Heart left ventricle (tissue), 16 donors: ENCODE measurements at regions not wholly inside any gene's neighbourhood (a gene's known extent, or its start where the extent isn't known, plus 50 kb on each side); places are given as distances from the start of the nearest gene placed in this dataset.

Experiments
- ATAC-seq, 4 donors: fragments of 200-7000 bp; cut with Tn5 transposase; one replicate each; pipeline ENCODE4 v1.9.1; 2020 to 2022; ENCODE audit warnings: moderate library complexity in 4 of 4, mild to moderate bottlenecking in 3 of 4, moderate number of reproducible peaks in 1 of 4
- DNase-seq, 5 donors: peaks; one replicate each; pipeline ENCODE4 v3.0.0-alpha.2; 2020
- H3K27ac ChIP-seq, 12 donors: fragments of 200-600 bp; sonication (generic) in 4 of 12; one replicate each; pipeline versions ENCODE4 v1.5.0 to v1.8.0; 2016 to 2022; ENCODE audit warnings: mild to moderate bottlenecking in 2 of 12
- H3K27me3 ChIP-seq, 9 donors: fragments of 200-600 bp; sonication (generic) in 2 of 9; one replicate each; pipeline versions ENCODE4 v1.5.1 to v1.8.0; 2016 to 2022; ENCODE audit warnings: mild to moderate bottlenecking in 3 of 9
- H3K36me3 ChIP-seq, 9 donors: fragments of 200-600 bp; sonication (generic) in 2 of 9; one replicate each; pipeline versions ENCODE4 v1.5.0 to v1.8.0; 2018 to 2022; ENCODE audit warnings: mild to moderate bottlenecking in 2 of 9
- H3K4me1 ChIP-seq, 12 donors: fragments of 200-600 bp; sonication (generic) in 4 of 12; one replicate each; pipeline versions ENCODE4 v1.5.0 to v1.8.0; 2016 to 2022; ENCODE audit warnings: mild to moderate bottlenecking in 3 of 12
- H3K4me3 ChIP-seq, 12 donors: fragments of 200-600 bp; sonication (generic) in 4 of 12; one replicate each; pipeline versions ENCODE4 v1.5.0 to v1.8.0; 2017 to 2022; ENCODE audit warnings: mild to moderate bottlenecking in 9 of 12, moderate library complexity in 4 of 12
- H3K9me3 ChIP-seq, 12 donors: fragments of 200-600 bp; sonication (generic) in 4 of 12; one replicate each; pipeline versions ENCODE4 v1.5.0 to v1.8.0; 2016 to 2022; ENCODE audit warnings: mild to moderate bottlenecking in 1 of 12
- POLR2A ChIP-seq, 2 donors: fragments of 450-650 bp; IDR thresholded peaks; one replicate each; pipeline ENCODE4 v1.6.1; 2017; ENCODE audit warnings: antibody characterized with exemption in 2 of 2, mild to moderate bottlenecking in 2 of 2, moderate library complexity in 2 of 2
- WGBS, 4 donors: extraction: QIAGEN DNeasy Blood & Tissue Kit in 2 of 4; methylation state at CpG; one replicate each; pipeline versions ENCODE4 v1.1.5 to v1.1.7; 2013 to 2018; 5-methylcytosine and 5-hydroxymethylcytosine counted together
- intact Hi-C, 10 donors: fragments of 100-400 bp; cut with DNase I; formaldehyde crosslinking; loops; one replicate each; pipeline versions ENCODE4 v1.11.1 to v1.14.2; 2022
- TF ChIP-seq, protein P1 (sequence below), 12 donors: fragments of 200-600 bp; sonication (generic) in 4 of 12; IDR thresholded peaks; one replicate each; pipeline versions ENCODE4 v1.5.0 to v1.8.0; 2018 to 2022; ENCODE audit warnings: antibody characterized with exemption in 12 of 12, mild to moderate bottlenecking in 5 of 12
- donor health status: ischemic (EF 13 %, LVEDD 7.1; RV severe dilation, severe dysfunction).
- donor health status: healthy with polysubstance abuse.
- donor health status: DM: no; HTN: yes; CAD: no.
- donor health status: DM: no; HTN: no; CAD: no.
- donor health status: ischemic (EF 25% LVEDD 6.9; RV normal size, moderate dysfunction).
- donor health status: ischemic (EF 25% LVEDD 5.7; RV mildly dilated, moderate dysfunction).
- donor health status: healthy.
- donor health status: DM: yes; HTN: yes; CAD: no.
- donor health status: ischemic (EF 35%, LVEDD 5.7; RV mildly dilated, moderate dysfunction).
- donor health status: nonischemic (EF 11% LVEDD 7.7; RV severe dilation, severe dysfunction).
- donor health status: DM: yes; HTN: yes; CAD: no.
- donor health status: PGD.
- donor health status: ischemic (EF 29% LVEDD 5.4; RV normal size, mild dysfunction).
- donor health status: nonischemic (EF 23%, LVEDD 6.1; RV moderate dilation, normal function).

DNA sequence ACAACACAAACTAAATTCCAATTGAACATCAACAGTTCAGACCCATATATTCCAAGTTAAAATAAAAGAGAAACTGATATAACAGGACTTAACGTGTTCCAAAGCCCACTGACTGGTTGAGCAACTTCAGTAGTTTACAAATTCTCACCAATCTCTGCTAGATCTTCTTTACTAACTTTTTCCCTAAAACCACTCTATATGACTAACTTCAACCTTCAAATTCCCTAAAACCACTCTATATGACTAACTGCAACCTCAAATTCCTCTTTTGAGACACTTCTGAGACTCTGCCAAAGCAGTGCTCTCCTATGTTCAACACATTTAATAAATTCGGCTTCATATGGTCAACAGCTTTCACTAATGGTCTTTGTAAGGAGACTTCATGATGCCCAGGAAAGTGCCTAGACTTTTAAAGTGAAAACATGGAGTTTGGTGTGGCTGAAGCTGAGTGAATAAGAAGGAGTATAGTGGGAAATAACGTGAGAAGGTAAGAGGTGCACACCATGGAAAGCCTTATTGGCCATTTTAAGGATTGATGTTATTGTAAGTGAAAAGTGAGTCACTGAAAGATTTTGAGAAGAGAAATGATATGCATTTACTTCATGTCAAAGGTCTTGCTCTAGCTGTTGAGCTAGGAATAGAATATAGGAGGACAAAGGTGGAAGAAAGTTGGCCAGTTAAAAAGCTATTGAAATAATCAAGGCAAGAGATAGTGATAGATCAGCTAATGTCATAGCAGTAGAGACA, 134.0 kb upstream of the HCRTR2 start:
- H3K4me3 ChIP-seq: no peak overlapping the region
- no peaks in the 10 kb centered on the region for H3K36me3 ChIP-seq
- ATAC-seq: no peak
- 67 to 79% (median 75%) methylated on average over 3 of the region's 3 CpGs for WGBS, 4 donors
- H3K27me3 ChIP-seq: no peaks in the 10 kb centered on the region
- TF ChIP-seq POLR2A (IDR thresholded peaks at IDR 0.05): no peak
- TF ChIP-seq, protein P1, sequence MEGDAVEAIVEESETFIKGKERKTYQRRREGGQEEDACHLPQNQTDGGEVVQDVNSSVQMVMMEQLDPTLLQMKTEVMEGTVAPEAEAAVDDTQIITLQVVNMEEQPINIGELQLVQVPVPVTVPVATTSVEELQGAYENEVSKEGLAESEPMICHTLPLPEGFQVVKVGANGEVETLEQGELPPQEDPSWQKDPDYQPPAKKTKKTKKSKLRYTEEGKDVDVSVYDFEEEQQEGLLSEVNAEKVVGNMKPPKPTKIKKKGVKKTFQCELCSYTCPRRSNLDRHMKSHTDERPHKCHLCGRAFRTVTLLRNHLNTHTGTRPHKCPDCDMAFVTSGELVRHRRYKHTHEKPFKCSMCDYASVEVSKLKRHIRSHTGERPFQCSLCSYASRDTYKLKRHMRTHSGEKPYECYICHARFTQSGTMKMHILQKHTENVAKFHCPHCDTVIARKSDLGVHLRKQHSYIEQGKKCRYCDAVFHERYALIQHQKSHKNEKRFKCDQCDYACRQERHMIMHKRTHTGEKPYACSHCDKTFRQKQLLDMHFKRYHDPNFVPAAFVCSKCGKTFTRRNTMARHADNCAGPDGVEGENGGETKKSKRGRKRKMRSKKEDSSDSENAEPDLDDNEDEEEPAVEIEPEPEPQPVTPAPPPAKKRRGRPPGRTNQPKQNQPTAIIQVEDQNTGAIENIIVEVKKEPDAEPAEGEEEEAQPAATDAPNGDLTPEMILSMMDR (IDR thresholded peaks at IDR 0.05): no peak
- H3K27ac ChIP-seq: no peak overlapping the region
- no peak for DNase-seq
- intact Hi-C loops: no loop called here
- no peaks in the 10 kb centered on the region for H3K4me1 ChIP-seq
- H3K9me3 ChIP-seq: no peaks in the 10 kb centered on the region

DNA sequence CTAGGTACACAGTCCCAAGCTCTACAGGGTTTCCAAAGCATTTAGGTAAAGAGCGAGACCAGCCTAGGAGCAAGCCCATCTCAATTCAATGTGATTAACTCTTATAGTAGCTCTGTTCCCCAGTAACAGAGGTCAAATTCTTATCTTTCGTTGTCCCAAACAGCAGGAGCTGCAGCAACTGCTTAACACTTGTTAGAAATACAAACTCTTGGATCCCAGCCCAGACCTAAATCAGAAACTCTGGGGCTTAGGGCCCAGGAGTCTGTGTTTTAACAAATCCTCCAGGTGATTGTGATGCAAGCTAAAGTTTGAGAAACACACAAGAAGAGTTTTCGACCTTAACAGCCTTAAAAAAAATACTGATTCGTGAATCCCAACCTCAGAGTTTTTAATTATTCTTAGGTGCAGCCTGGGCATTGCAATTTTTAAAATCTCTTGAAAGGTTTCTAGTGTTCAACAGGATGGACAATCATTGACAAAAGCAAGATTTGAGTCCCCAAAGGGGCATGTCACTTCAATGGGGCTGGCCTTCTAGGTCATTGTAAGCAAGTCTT, 127.4 kb upstream of the HCRTR2 start:
- TF ChIP-seq, protein P1 (IDR thresholded peaks at IDR 0.05): no peak
- no peak for TF ChIP-seq POLR2A (IDR thresholded peaks at IDR 0.05)
- no peaks in the 10 kb centered on the region for H3K27me3 ChIP-seq
- no peaks in the 10 kb centered on the region for H3K9me3 ChIP-seq
- H3K4me1 ChIP-seq: peaks cover 0 to 18% (median 0%) of the 10 kb centered on the region in 12 donors
- ATAC-seq (peak; percentile 69 to 80 (median 72)), DNase-seq (peak in 1 of 5 donors; percentile 8)
- H3K4me3 ChIP-seq: no peak overlapping the region
- no peaks in the 10 kb centered on the region for H3K36me3 ChIP-seq
- intact Hi-C loops: no loop called here
- 32 to 39% (median 38%) methylated on average over 4 of the region's 4 CpGs for WGBS, 4 donors
- H3K27ac ChIP-seq: peak overlapping the region in 2 of 12 donors; percentile 7 to 29

DNA sequence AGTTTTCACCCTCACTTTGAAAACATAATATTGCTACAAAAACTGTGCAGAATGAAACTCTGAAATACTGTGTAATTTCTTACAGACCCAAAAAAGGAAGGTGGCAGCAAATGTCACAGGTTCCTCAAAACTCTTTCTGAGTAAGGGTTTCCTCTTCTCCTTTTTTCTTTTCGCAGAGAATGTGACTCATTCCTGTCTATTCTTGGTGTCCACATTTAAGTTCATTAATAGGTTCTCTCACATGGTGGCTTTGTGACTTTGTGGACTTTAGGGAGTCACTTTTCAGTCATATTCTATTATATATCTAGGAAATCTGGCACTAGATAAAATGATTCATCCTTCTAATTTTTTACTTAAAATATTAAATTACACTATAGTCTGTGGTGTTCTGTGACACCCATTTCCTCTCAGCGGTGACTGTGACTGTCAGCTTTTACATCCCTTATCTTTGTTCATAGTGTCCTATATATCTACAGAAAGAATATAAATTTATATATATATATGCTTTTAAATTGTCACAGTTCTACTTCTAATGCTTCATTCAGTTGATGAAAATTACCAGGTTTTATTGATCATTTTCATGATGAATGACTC, 126.8 kb upstream of the HCRTR2 start:
- Histone ChIP-seq H3K27ac (peak overlapping the region in 1 of 12 donors; percentile 3), H3K4me3 (no peak overlapping the region), H3K27me3 (no peaks in the 10 kb centered on the region), H3K9me3 (no peaks in the 10 kb centered on the region), H3K36me3 (no peaks in the 10 kb centered on the region), H3K4me1 (peaks cover 0 to 18% (median 0%) of the 10 kb centered on the region in 12 donors)
- WGBS, 4 donors: 50 to 57% (median 53%) methylated on average over 2 of the region's 2 CpGs
- ATAC-seq (no peak), DNase-seq (no peak)
- intact Hi-C loops: no loop called here
- TF ChIP-seq, protein P1 (IDR thresholded peaks at IDR 0.05): no peak
- TF ChIP-seq POLR2A (IDR thresholded peaks at IDR 0.05): no peak

DNA sequence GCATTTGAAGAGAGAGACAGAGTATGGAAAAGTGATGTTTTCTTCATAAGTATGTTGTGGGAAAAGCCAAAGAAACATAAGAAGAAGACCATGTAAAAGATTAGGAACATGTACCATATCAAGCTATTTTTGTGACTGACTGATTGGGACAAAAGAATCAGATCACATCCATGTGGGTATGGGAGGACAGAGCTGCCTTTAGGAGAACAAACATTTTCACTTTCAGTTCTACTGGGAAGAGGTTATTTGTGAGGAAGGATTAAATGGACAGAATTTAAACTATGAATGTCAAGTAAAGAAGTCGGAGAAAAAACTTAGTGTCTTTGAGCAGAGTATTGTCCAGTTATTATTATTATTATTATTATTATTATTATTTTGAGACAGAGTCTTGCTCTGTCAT, 124.4 kb upstream of the HCRTR2 start:
- Histone ChIP-seq H3K36me3 (no peaks in the 10 kb centered on the region), H3K27me3 (no peaks in the 10 kb centered on the region), H3K9me3 (no peaks in the 10 kb centered on the region), H3K27ac (no peak overlapping the region), H3K4me1 (peaks cover 0 to 18% (median 0%) of the 10 kb centered on the region in 12 donors), H3K4me3 (no peak overlapping the region)
- DNase-seq (no peak), ATAC-seq (no peak)
- intact Hi-C loops: no loop called here
- 90 to 96% (median 94%) methylated on average over 1 of the region's 1 CpG for WGBS, 4 donors
- TF ChIP-seq POLR2A (IDR thresholded peaks at IDR 0.05): no peak
- TF ChIP-seq, protein P1 (IDR thresholded peaks at IDR 0.05): no peak
